LHCN-M2 (cell line): ENCODE measurements at regions not wholly inside any gene's neighbourhood (a gene's known extent, or its start where the extent isn't known, plus 50 kb on each side); places are given as distances from the start of the nearest gene placed in this dataset.
"Not testable (repeated sequence)": the region's sequence is repeated elsewhere in the genome, so short reads cannot be mapped to it uniquely, and the experiment has no call there.

Source experiments
- DNase-seq: peaks from one replicate; pipeline ENCODE4 v3.0.0-alpha.2; 2012; ENCODE audit warnings: low read depth

GRCh38 chr3:75126556-75126955 is 512.1 kb upstream of the CNTN3 start:
- DNase-seq = no peak

GRCh38 chr3:75129101-75129500 is 514.6 kb upstream of the CNTN3 start:
- DNase-seq = no peak

- no peak for DNase-seq
These were observed 521.8 kb upstream of the CNTN3 start for GRCh38 chr3:75136100-75136897.

- DNase-seq = no peak
These were observed 523.9 kb upstream of the CNTN3 start for GRCh38 chr3:75138345-75138744.

GRCh38 chr3:75140904-75141615 is 523.1 kb upstream of the FRG2C start:
- no peak for DNase-seq

GRCh38 chr3:75144406-75144805 is 519.7 kb upstream of the FRG2C start:
- no peak for DNase-seq

GRCh38 chr3:75171630-75172230 is 492.4 kb upstream of the FRG2C start:
- no peak for DNase-seq

- DNase-seq = no peak
These were observed 487.2 kb upstream of the FRG2C start for GRCh38 chr3:75176937-75177336.

- DNase-seq = no peak
These were observed 483.7 kb upstream of the FRG2C start for GRCh38 chr3:75180235-75180944.

GRCh38 chr3:75180945-75181298 is 483.2 kb upstream of the FRG2C start:
- DNase-seq = no peak

GRCh38 chr3:75188962-75189361 is 475.2 kb upstream of the FRG2C start:
- DNase-seq = no peak

- peak; percentile 10 for DNase-seq
These were observed 471.9 kb upstream of the FRG2C start for GRCh38 chr3:75192146-75192616.

GRCh38 chr3:75193797-75194196 is 470.3 kb upstream of the FRG2C start:
- DNase-seq = no peak

GRCh38 chr3:75214332-75214731 is 449.8 kb upstream of the FRG2C start:
- not testable (repeated sequence) for DNase-seq

- no peak for DNase-seq
These were observed 445.6 kb upstream of the FRG2C start for GRCh38 chr3:75218577-75218976.

- DNase-seq = no peak
These were observed 443.2 kb upstream of the FRG2C start for GRCh38 chr3:75220932-75221331.

- DNase-seq = no peak
These were observed 439.7 kb upstream of the FRG2C start for GRCh38 chr3:75224412-75224811.

- no peak for DNase-seq
These were observed 431.9 kb upstream of the FRG2C start for GRCh38 chr3:75232216-75232615.

GRCh38 chr3:75235631-75236030 is 428.5 kb upstream of the FRG2C start:
- no peak for DNase-seq

- DNase-seq = no peak
These were observed 427.1 kb upstream of the FRG2C start for GRCh38 chr3:75237053-75237452.

GRCh38 chr3:75237477-75237876 is 426.7 kb upstream of the FRG2C start:
- DNase-seq = no peak
